Upper lobe of right lung (tissue), 1 donor: ENCODE measurements at regions not wholly inside any gene's neighbourhood (a gene's known extent, or its start where the extent isn't known, plus 50 kb on each side); places are given as distances from the start of the nearest gene placed in this dataset.

Source experiments
- ATAC-seq: fragments of 200-7000 bp; cut with Tn5 transposase; one replicate; pipeline ENCODE4 v1.9.1; 2020; ENCODE audit warnings: mild to moderate bottlenecking, moderate library complexity
- DNase-seq: peaks from one replicate; pipeline ENCODE4 v3.0.0-alpha.2; 2020
- H3K27ac ChIP-seq: fragments of 200-600 bp; one replicate; pipeline ENCODE4 v1.8.0; 2022
- H3K27me3 ChIP-seq: fragments of 200-600 bp; one replicate; pipeline ENCODE4 v1.8.0; 2022; ENCODE audit warnings: mild to moderate bottlenecking
- H3K36me3 ChIP-seq: fragments of 200-600 bp; one replicate; pipeline ENCODE4 v1.8.0; 2022
- H3K4me1 ChIP-seq: fragments of 200-600 bp; one replicate; pipeline ENCODE4 v1.8.0; 2022
- H3K4me3 ChIP-seq: fragments of 200-600 bp; one replicate; pipeline ENCODE4 v1.8.0; 2022; ENCODE audit warnings: mild to moderate bottlenecking
- H3K9me3 ChIP-seq: fragments of 200-600 bp; one replicate; pipeline ENCODE4 v1.8.0; 2022
- CTCF ChIP-seq: fragments of 200-600 bp; IDR thresholded peaks from one replicate; pipeline ENCODE4 v1.8.0; 2022; ENCODE audit warnings: antibody characterized with exemption
- intact Hi-C: fragments of 100-400 bp; cut with DNase I; formaldehyde crosslinking; loops from one replicate; pipeline ENCODE4 v1.11.0; 2022
- donor health status: DM: no; HTN: yes; CAD: no; lungs with severe emphysema.

- no peak for ATAC-seq
- TF ChIP-seq CTCF = no peak
- no peak for DNase-seq
- no peaks in the 10 kb centered on the region for H3K27me3 ChIP-seq
- no peak overlapping the region for H3K4me3 ChIP-seq
- intact Hi-C loops = no loop called here
- H3K36me3 ChIP-seq = no peaks in the 10 kb centered on the region
- H3K9me3 ChIP-seq = peaks cover 9% of the 10 kb centered on the region
- no peak overlapping the region for H3K27ac ChIP-seq
- H3K4me1 ChIP-seq = no peaks in the 10 kb centered on the region
Observed at GRCh38 chr15:46170326-46170725, 535.5 kb downstream of the SQOR start.

GRCh38 chr15:46174122-46174521 is 539.3 kb downstream of the SQOR start:
- Histone ChIP-seq H3K36me3 (no peaks in the 10 kb centered on the region), H3K4me1 (no peaks in the 10 kb centered on the region), H3K9me3 (peaks cover 9% of the 10 kb centered on the region), H3K27me3 (no peaks in the 10 kb centered on the region), H3K4me3 (no peak overlapping the region), H3K27ac (no peak overlapping the region)
- intact Hi-C loops = no loop called here
- TF ChIP-seq CTCF = no peak
- ATAC-seq (no peak), DNase-seq (no peak)

- Histone ChIP-seq H3K4me1 (no peaks in the 10 kb centered on the region), H3K9me3 (no peaks in the 10 kb centered on the region), H3K27ac (no peak overlapping the region), H3K36me3 (no peaks in the 10 kb centered on the region), H3K4me3 (no peak overlapping the region), H3K27me3 (no peaks in the 10 kb centered on the region)
- DNase-seq (no peak), ATAC-seq (no peak)
- intact Hi-C loops = no loop called here
- no peak for TF ChIP-seq CTCF
Observed at GRCh38 chr15:46177219-46177618, 542.4 kb downstream of the SQOR start.

GRCh38 chr15:46178138-46178537 is 543.3 kb downstream of the SQOR start:
- Histone ChIP-seq H3K9me3 (no peaks in the 10 kb centered on the region), H3K4me1 (no peaks in the 10 kb centered on the region), H3K36me3 (no peaks in the 10 kb centered on the region), H3K27me3 (no peaks in the 10 kb centered on the region), H3K27ac (no peak overlapping the region), H3K4me3 (no peak overlapping the region)
- intact Hi-C loops = no loop called here
- DNase-seq = no peak
- TF ChIP-seq CTCF = no peak
- no peak for ATAC-seq

GRCh38 chr15:46207341-46207740 is 572.5 kb downstream of the SQOR start:
- DNase-seq = no peak
- intact Hi-C loops = no loop called here
- Histone ChIP-seq H3K4me3 (no peak overlapping the region), H3K36me3 (no peaks in the 10 kb centered on the region), H3K27ac (no peak overlapping the region), H3K4me1 (no peaks in the 10 kb centered on the region), H3K27me3 (no peaks in the 10 kb centered on the region), H3K9me3 (no peaks in the 10 kb centered on the region)
- ATAC-seq = no peak
- TF ChIP-seq CTCF = no peak

GRCh38 chr15:46213551-46213950 is 578.7 kb downstream of the SQOR start:
- intact Hi-C loops = no loop called here
- no peak for ATAC-seq
- Histone ChIP-seq H3K36me3 (no peaks in the 10 kb centered on the region), H3K9me3 (no peaks in the 10 kb centered on the region), H3K27me3 (no peaks in the 10 kb centered on the region), H3K27ac (no peak overlapping the region), H3K4me3 (no peak overlapping the region), H3K4me1 (no peaks in the 10 kb centered on the region)
- no peak for DNase-seq
- TF ChIP-seq CTCF = no peak
